Activated CD8-positive, alpha-beta T cell treated with anti-CD3 and anti-CD28 coated beads for 36 hours (primary cell): ENCODE measurements at regions not wholly inside any gene's neighbourhood (a gene's known extent, or its start where the extent isn't known, plus 50 kb on each side); places are given as distances from the start of the nearest gene placed in this dataset.

Experiments
- ATAC-seq: fragments of 200-7000 bp; cut with Tn5 transposase; one replicate; pipeline ENCODE4 v1.10.0; 2021; ENCODE audit warnings: mild to moderate bottlenecking, moderate library complexity
- CTCF ChIA-PET: fragments of 350-600 bp; sonication (Branson Sonifier 250); formaldehyde crosslinking; loops from one replicate; lab custom pipeline; 2021; ENCODE audit warnings: antibody characterized with exemption; lab: Charles Lee
- POLR2A ChIA-PET: fragments of 350-600 bp; sonication (Branson Sonifier 250); formaldehyde crosslinking; loops from one replicate; lab custom pipeline; 2021; ENCODE audit warnings: antibody characterized with exemption; lab: Charles Lee
- DNase-seq: peaks from one replicate; pipeline ENCODE4 v3.0.0-alpha.2; 2020
- H3K27ac Mint-ChIP-seq: one replicate; pipeline ENCODE4 v1.8.0; 2021; ENCODE audit warnings: mild to moderate bottlenecking, mixed read lengths
- H3K27me3 Mint-ChIP-seq: one replicate; pipeline ENCODE4 v1.8.0; 2021; ENCODE audit warnings: mixed read lengths
- H3K36me3 Mint-ChIP-seq: one replicate; pipeline ENCODE4 v1.8.0; 2021; ENCODE audit warnings: low read depth, mixed read lengths
- H3K4me1 Mint-ChIP-seq: one replicate; pipeline ENCODE4 v1.8.0; 2021; ENCODE audit warnings: low read depth, mixed read lengths
- H3K4me3 Mint-ChIP-seq: one replicate; pipeline ENCODE4 v1.8.0; 2021; ENCODE audit warnings: mild to moderate bottlenecking, moderate library complexity, mixed read lengths
- H3K9me3 Mint-ChIP-seq: one replicate; pipeline ENCODE4 v1.8.0; 2021; ENCODE audit warnings: mixed read lengths
- CTCF ChIP-seq: fragments of 200-600 bp; IDR thresholded peaks from one replicate; pipeline ENCODE4 v1.8.0; 2022; ENCODE audit warnings: antibody characterized with exemption, mild to moderate bottlenecking
- intact Hi-C: fragments of 100-400 bp; cut with micrococcal nuclease; formaldehyde crosslinking; loops from one replicate; pipeline ENCODE4 v1.10.0; 2022

- TF ChIP-seq CTCF = no peak
- H3K27me3 Mint-ChIP-seq = no peaks in the 10 kb centered on the region
- H3K36me3 Mint-ChIP-seq = no peaks in the 10 kb centered on the region
- no peak overlapping the region for H3K4me3 Mint-ChIP-seq
- H3K27ac Mint-ChIP-seq = no peak overlapping the region
- peaks cover 13% of the 10 kb centered on the region for H3K9me3 Mint-ChIP-seq
- ChIA-PET CTCF (no interaction called here), POLR2A (no interaction called here)
- H3K4me1 Mint-ChIP-seq = no peaks in the 10 kb centered on the region
- intact Hi-C loops = no loop called here
- DNase-seq (no peak), ATAC-seq (no peak)
These were observed 658.8 kb downstream of the ACTL7B start for GRCh38 chr9:108197008-108197365.

- Mint-ChIP-seq H3K4me1 (no peaks in the 10 kb centered on the region), H3K27ac (no peak overlapping the region), H3K36me3 (no peaks in the 10 kb centered on the region), H3K4me3 (no peak overlapping the region), H3K9me3 (peaks cover 9% of the 10 kb centered on the region), H3K27me3 (no peaks in the 10 kb centered on the region)
- intact Hi-C loops = no loop called here
- CTCF ChIA-PET = no interaction called here
- DNase-seq = no peak
- POLR2A ChIA-PET = no interaction called here
- no peak for TF ChIP-seq CTCF
- ATAC-seq = no peak
These were observed 659.3 kb downstream of the ACTL7B start for GRCh38 chr9:108196332-108197007.

GRCh38 chr9:108194154-108194553, 661.6 kb downstream of the ACTL7B start:
- ATAC-seq (no peak), DNase-seq (no peak)
- Mint-ChIP-seq H3K27me3 (no peaks in the 10 kb centered on the region), H3K36me3 (no peaks in the 10 kb centered on the region), H3K4me1 (no peaks in the 10 kb centered on the region), H3K9me3 (peaks cover 1% of the 10 kb centered on the region), H3K27ac (no peak overlapping the region), H3K4me3 (no peak overlapping the region)
- ChIA-PET POLR2A (no interaction called here), CTCF (no interaction called here)
- intact Hi-C loops = no loop called here
- no peak for TF ChIP-seq CTCF

GRCh38 chr9:108193026-108193710, 662.6 kb downstream of the ACTL7B start:
- Mint-ChIP-seq H3K27me3 (no peaks in the 10 kb centered on the region), H3K4me3 (no peak overlapping the region), H3K4me1 (no peaks in the 10 kb centered on the region), H3K36me3 (no peaks in the 10 kb centered on the region), H3K9me3 (peaks cover 1% of the 10 kb centered on the region), H3K27ac (no peak overlapping the region)
- TF ChIP-seq CTCF = no peak
- ATAC-seq = no peak
- ChIA-PET POLR2A (interaction anchor here (0.5 kb wide), 1 partner anchor 658 kb away, joined by 3 read pairs; no protein-coding TSS in a partner anchor), CTCF (no interaction called here)
- intact Hi-C loops = no loop called here
- DNase-seq = no peak

- Mint-ChIP-seq H3K36me3 (no peaks in the 10 kb centered on the region), H3K4me3 (no peak overlapping the region), H3K9me3 (peaks cover 1% of the 10 kb centered on the region), H3K4me1 (no peaks in the 10 kb centered on the region), H3K27me3 (no peaks in the 10 kb centered on the region), H3K27ac (no peak overlapping the region)
- DNase-seq (no peak), ATAC-seq (no peak)
- intact Hi-C loops = no loop called here
- no peak for TF ChIP-seq CTCF
- ChIA-PET CTCF (no interaction called here), POLR2A (no interaction called here)
These were observed 664.7 kb downstream of the ACTL7B start for GRCh38 chr9:108191065-108191464.
